Islet precursor cell (in vitro differentiated cells): ENCODE measurements at regions not wholly inside any gene's neighbourhood (a gene's known extent, or its start where the extent isn't known, plus 50 kb on each side); places are given as distances from the start of the nearest gene placed in this dataset.

Experiments used
- DNase-seq: peaks from one replicate; pipeline ENCODE4 v3.0.0-alpha.2; 2018

GRCh38 chr5:175098301-175098700 lies 345.7 kb downstream of the DRD1 start:
- no peak for DNase-seq

DNA sequence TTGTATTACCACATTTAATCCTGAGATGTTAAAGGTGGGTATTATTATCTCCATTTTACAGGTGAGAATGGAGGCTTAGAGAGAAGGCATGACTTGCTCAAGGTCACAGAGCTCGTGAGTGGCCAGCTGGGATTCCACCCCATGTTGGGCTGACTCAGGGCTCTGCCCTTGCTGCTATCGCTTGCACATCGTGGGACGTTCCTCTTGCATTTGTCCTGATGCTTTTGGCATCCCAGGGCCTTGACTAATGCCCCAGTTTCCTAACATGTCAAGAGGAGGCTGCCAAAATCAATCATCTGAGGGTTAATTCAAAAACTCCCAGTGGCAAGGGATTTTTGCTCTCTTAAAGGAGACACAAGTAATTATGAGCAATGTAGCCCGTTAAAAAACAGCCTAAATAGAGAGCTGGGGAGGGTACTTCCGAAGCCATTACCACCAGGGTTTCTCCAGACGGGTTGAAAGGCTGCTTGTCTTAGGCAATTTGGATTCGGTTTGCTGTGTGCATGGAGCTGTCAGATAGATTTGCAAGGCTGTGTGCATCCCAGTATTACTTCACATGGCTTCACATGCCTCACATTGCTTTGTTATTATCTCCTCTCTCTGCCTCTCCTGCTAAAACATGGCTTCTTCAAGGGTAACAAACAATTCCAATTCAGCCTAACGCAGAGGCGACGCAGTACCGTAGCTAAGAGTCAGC lies 347.4 kb downstream of the DRD1 start:
- no peak for DNase-seq

GRCh38 chr5:175094461-175094860 lies 349.5 kb downstream of the DRD1 start:
- DNase-seq = no peak

DNA sequence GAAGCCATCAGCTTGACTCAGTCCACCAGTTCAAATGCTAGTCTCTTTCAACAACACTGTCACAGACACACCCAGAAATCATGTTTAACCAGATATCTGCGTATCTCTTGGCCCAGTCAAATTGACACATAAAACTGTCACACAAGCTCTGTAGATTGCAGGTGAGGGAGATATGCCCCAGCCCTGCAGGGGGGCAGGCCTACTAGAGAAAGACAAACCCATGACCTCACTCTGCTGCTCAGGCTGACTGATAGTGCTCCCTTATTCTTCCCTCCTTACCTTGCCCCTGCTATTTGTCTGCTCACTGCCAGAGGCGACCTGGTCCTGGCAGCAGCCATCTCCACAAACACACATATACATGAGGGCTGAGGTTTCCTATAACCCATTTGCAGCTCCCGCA lies 351.3 kb downstream of the DRD1 start:
- DNase-seq = no peak

GRCh38 chr5:175088963-175089362 lies 355.0 kb downstream of the DRD1 start:
- no peak for DNase-seq

GRCh38 chr5:175082866-175083590 lies 358.6 kb downstream of the MSX2 start:
- DNase-seq = no peak

GRCh38 chr5:175082346-175082745 lies 358.0 kb downstream of the MSX2 start:
- DNase-seq = no peak

GRCh38 chr5:175079707-175080106 lies 355.3 kb downstream of the MSX2 start:
- DNase-seq = no peak

GRCh38 chr5:175070283-175070682 lies 345.9 kb downstream of the MSX2 start:
- no peak for DNase-seq

DNA sequence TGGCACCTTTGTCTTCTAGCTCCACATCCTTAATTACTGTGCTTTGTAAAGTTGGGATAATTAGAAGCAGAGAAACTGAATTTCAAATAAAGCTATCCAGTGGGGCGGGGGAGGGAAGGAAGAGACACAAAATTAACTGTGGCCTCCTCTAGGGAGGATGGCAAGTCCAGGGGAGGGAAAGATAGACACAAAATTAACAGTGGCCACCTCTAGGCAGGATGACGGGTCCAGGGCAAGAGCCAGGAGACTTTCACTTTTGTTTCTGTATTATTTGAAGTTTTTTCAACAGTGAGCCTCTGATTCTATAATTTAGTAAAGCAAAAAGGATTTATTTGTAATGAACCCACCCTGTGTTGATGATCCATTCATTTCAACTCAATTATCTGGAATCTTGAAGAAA lies 335.9 kb downstream of the MSX2 start:
- no peak for DNase-seq

- DNase-seq = peak; percentile 82
Measured at GRCh38 chr5:175059687-175060211, 335.4 kb downstream of the MSX2 start.

- DNase-seq = no peak
Measured at GRCh38 chr5:175056831-175057230, 332.4 kb downstream of the MSX2 start.

- DNase-seq = no peak
Measured at GRCh38 chr5:175054243-175054642, 329.9 kb downstream of the MSX2 start.

DNA sequence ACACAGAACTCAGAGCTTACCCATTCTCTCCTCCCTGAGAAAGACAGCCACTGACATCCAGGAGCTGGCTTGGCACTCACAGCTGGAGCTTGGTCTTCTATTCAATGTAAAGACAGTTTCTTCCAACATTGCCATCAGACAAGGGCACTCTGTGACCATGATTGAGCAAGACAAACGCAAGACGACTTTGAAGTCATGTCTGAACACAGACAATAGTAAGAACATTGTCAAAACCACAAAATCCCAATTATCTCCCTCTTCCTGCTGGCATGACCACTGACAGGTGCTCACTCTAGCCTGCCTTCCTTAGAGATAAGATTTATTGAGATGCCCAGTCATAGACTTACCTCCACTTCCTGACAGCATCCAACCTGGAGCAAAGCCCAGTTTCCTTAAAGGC lies 328.0 kb downstream of the MSX2 start:
- no peak for DNase-seq

GRCh38 chr5:175047048-175047447 lies 322.7 kb downstream of the MSX2 start:
- DNase-seq = no peak

DNA sequence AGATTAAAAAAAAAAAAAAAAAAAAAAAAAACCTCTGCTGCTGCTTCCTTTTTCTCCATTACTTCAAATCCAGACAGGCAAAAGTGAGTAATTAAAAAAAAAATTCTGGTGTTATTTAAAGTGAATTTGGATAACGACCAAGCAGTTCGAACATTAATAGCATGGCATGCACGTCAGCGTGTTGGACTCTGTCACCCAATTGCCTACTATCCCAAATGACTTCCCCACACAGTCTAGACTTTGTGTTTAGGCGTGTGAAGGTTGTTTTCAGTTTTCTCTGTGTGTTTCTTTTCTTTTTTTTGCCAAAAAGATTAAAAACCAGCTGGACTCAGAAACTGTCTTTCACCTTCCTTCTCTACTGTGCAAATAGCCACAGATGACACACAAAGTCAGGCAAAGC lies 321.4 kb downstream of the MSX2 start:
- DNase-seq = no peak

GRCh38 chr5:175037820-175038219 lies 313.4 kb downstream of the MSX2 start:
- DNase-seq = no peak

- no peak for DNase-seq
Measured at GRCh38 chr5:175035882-175036533, 311.6 kb downstream of the MSX2 start.

DNA sequence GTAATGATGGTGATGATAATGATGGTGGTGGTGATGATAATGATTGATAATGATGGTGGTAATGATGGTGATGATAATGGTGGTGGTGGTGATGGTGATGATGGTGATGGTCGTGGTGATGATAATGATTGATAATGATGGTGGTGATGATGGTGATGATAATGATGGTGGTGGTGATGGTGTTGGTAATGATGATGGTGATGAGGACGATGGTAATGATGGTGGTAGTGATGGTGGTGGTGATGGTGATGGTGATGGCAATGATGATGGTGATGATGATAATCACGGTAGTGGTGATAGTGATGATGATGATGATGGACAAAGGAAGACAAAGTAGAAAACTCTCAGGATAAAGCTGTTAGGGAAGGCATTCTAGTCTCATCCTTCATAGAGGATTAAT lies 310.5 kb downstream of the MSX2 start:
- no peak for DNase-seq

DNA sequence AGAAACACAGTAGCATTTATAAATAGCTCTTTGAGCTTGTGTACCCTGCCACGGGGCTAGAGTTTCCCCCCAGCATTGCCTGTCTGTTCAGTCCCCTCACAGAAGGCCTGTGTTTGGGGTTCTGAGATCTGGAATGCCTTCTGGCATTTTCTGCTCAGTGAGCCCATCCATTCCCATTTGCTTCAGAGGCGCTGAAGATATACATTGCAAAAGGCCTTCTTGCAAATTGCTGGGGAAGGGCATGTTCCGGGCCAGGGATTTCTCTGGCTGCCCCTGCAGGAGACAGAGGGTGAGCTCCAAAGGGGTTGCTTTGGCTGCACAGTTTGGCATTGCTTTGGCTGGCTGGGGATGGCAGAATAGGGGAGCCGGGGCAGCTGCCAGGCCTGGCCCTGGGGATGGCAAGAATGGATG lies 308.4 kb downstream of the MSX2 start:
- no peak for DNase-seq

DNA sequence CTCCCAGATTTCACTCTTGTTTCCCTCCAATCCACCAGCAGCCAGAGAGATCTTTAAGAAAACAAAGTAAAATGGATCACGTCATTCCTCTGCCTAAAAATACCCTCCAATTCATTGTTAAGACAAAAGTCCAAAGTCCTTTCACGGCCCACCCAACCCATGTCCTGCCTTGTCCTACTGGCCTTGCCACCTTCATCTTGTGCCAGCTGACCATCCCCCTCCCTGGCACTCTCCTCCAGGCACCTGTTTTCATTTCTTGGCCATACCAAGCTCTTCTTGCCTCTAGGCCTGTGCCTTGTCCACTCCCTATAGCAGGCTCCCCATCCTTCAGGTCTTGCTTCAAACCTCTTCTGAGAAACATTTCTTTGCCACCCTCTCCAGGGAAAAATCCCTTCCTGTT lies 307.6 kb downstream of the MSX2 start:
- no peak for DNase-seq

DNA sequence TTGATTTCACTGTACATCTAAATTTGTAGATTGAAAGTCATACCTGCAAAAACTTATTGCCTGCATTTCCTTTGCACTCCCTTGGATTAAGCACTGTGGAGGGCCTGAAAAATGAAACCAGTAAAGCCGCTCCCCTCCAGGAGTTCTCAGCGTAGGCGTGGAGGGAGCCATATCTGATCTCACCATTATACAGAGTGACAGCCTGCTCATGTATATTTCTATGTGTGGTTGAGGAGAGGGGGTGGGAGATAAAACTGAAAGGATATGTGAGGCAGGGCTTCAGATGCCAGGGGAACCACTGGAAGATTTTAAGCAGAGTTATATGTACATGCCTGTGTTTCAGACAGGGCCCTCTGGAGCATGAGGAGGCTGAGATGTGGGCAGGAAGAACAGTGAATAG lies 303.0 kb downstream of the MSX2 start:
- no peak for DNase-seq

DNA sequence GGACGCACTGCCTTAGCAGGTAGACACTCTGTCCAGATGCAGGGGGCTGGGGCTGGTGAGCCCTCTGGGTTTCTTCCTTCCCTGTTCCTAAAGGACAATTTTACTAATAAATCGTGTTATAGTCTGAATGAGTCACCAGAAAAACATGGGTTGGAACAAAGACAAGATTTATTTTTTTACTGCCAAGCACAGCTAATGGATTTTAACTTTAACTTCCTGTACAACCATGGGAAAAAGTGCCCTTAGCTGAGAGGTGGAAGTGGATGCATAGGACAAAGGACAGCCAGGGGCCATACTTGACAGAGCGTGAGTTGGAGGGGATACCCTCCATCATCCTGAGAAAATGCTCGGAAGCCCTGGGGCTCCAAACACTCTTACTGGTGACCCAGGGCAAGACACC lies 300.7 kb downstream of the MSX2 start:
- DNase-seq = no peak
